T-helper 1 cell treated with Interleukin-12 subunit alpha and Interleukin-12 subunit beta and Interleukin-4 antibody, amounts not matched to agents 30 μg/mL and 1 μg/mL, for 36 hours (primary cell): ENCODE measurements at regions not wholly inside any gene's neighbourhood (a gene's known extent, or its start where the extent isn't known, plus 50 kb on each side); places are given as distances from the start of the nearest gene placed in this dataset.
"Not testable (repeated sequence)": the region's sequence is repeated elsewhere in the genome, so short reads cannot be mapped to it uniquely, and the experiment has no call there.

Experiments used
- H3K27ac Mint-ChIP-seq: one replicate; pipeline ENCODE4 v1.8.0; 2021; ENCODE audit warnings: mild to moderate bottlenecking, mixed read lengths
- H3K27me3 Mint-ChIP-seq: one replicate; pipeline ENCODE4 v1.8.0; 2021; ENCODE audit warnings: low read depth, mixed read lengths
- H3K36me3 Mint-ChIP-seq: one replicate; pipeline ENCODE4 v1.8.0; 2021; ENCODE audit warnings: low read depth, mixed read lengths
- H3K4me1 Mint-ChIP-seq: one replicate; pipeline ENCODE4 v1.8.0; 2021; ENCODE audit warnings: low read depth, mixed read lengths
- H3K4me3 Mint-ChIP-seq: one replicate; pipeline ENCODE4 v1.8.0; 2021; ENCODE audit warnings: mild to moderate bottlenecking, moderate library complexity, mixed read lengths
- H3K9me3 Mint-ChIP-seq: one replicate; pipeline ENCODE4 v1.8.0; 2021; ENCODE audit warnings: mixed read lengths

DNA sequence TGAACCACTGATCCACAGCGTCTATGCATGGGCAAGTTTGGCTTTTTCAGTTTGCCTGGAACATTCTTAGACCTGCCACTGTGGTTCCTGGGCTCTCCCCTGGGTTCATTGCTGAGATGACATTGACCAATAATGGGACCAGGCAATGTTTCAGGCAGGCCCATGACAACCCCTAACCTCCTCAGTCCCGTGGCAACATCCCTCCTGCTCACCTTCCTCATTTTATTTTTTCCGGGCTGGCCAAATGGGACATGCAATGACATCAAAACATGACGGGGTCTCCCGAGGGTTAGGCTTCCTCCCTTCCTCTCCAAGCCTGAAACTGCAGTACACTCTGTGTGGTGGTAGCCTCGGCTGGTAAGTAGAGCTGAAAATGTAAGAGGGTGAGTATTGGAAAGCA, 234.0 kb upstream of the RREB1 start:
- no peaks in the 10 kb centered on the region for H3K36me3 Mint-ChIP-seq
- no peaks in the 10 kb centered on the region for H3K4me1 Mint-ChIP-seq
- peaks cover 13% of the 10 kb centered on the region for H3K27me3 Mint-ChIP-seq
- peaks cover 5% of the 10 kb centered on the region for H3K9me3 Mint-ChIP-seq
- no peak overlapping the region for H3K27ac Mint-ChIP-seq
- H3K4me3 Mint-ChIP-seq = no peak overlapping the region

GRCh38 chr6:6875818-6876470, 231.8 kb upstream of the RREB1 start:
- no peaks in the 10 kb centered on the region for H3K36me3 Mint-ChIP-seq
- peaks cover 5% of the 10 kb centered on the region for H3K9me3 Mint-ChIP-seq
- H3K4me3 Mint-ChIP-seq = no peak overlapping the region
- no peak overlapping the region for H3K27ac Mint-ChIP-seq
- peaks cover 4% of the 10 kb centered on the region for H3K4me1 Mint-ChIP-seq
- peaks cover 8% of the 10 kb centered on the region for H3K27me3 Mint-ChIP-seq

- not testable (repeated sequence) for H3K36me3 Mint-ChIP-seq, H3K9me3 Mint-ChIP-seq, H3K4me3 Mint-ChIP-seq, H3K27me3 Mint-ChIP-seq, H3K4me1 Mint-ChIP-seq, H3K27ac Mint-ChIP-seq
Measured at GRCh38 chr6:6877792-6878191, 230.0 kb upstream of the RREB1 start.

GRCh38 chr6:6878887-6879585, 228.7 kb upstream of the RREB1 start:
- no peak overlapping the region for H3K4me3 Mint-ChIP-seq
- H3K27ac Mint-ChIP-seq = no peak overlapping the region
- no peaks in the 10 kb centered on the region for H3K36me3 Mint-ChIP-seq
- H3K4me1 Mint-ChIP-seq = peaks cover 4% of the 10 kb centered on the region
- peaks cover 8% of the 10 kb centered on the region for H3K27me3 Mint-ChIP-seq
- peaks cover 5% of the 10 kb centered on the region for H3K9me3 Mint-ChIP-seq

GRCh38 chr6:6879586-6879974, 228.2 kb upstream of the RREB1 start:
- not testable (repeated sequence) for H3K9me3 Mint-ChIP-seq, H3K4me3 Mint-ChIP-seq, H3K27ac Mint-ChIP-seq, H3K4me1 Mint-ChIP-seq, H3K36me3 Mint-ChIP-seq, H3K27me3 Mint-ChIP-seq

- peaks cover 5% of the 10 kb centered on the region for H3K27me3 Mint-ChIP-seq
- peaks cover 5% of the 10 kb centered on the region for H3K9me3 Mint-ChIP-seq
- H3K36me3 Mint-ChIP-seq = no peaks in the 10 kb centered on the region
- peaks cover 4% of the 10 kb centered on the region for H3K4me1 Mint-ChIP-seq
- no peak overlapping the region for H3K4me3 Mint-ChIP-seq
- H3K27ac Mint-ChIP-seq = no peak overlapping the region
Measured at GRCh38 chr6:6880745-6881437, 226.9 kb upstream of the RREB1 start.

GRCh38 chr6:6881438-6882225, 226.1 kb upstream of the RREB1 start:
- no peaks in the 10 kb centered on the region for H3K36me3 Mint-ChIP-seq
- H3K27me3 Mint-ChIP-seq = no peaks in the 10 kb centered on the region
- H3K4me3 Mint-ChIP-seq = no peak overlapping the region
- H3K4me1 Mint-ChIP-seq = peaks cover 4% of the 10 kb centered on the region
- H3K9me3 Mint-ChIP-seq = peaks cover 4% of the 10 kb centered on the region
- H3K27ac Mint-ChIP-seq = no peak overlapping the region

GRCh38 chr6:6882592-6882991, 225.2 kb upstream of the RREB1 start:
- Mint-ChIP-seq H3K4me1 (peaks cover 4% of the 10 kb centered on the region), H3K9me3 (no peaks in the 10 kb centered on the region), H3K27me3 (no peaks in the 10 kb centered on the region), H3K27ac (no peak overlapping the region), H3K4me3 (no peak overlapping the region), H3K36me3 (no peaks in the 10 kb centered on the region)

GRCh38 chr6:6883011-6883410, 224.8 kb upstream of the RREB1 start:
- no peak overlapping the region for H3K4me3 Mint-ChIP-seq
- H3K27me3 Mint-ChIP-seq = no peaks in the 10 kb centered on the region
- H3K9me3 Mint-ChIP-seq = no peaks in the 10 kb centered on the region
- peaks cover 4% of the 10 kb centered on the region for H3K4me1 Mint-ChIP-seq
- H3K36me3 Mint-ChIP-seq = no peaks in the 10 kb centered on the region
- H3K27ac Mint-ChIP-seq = no peak overlapping the region

DNA sequence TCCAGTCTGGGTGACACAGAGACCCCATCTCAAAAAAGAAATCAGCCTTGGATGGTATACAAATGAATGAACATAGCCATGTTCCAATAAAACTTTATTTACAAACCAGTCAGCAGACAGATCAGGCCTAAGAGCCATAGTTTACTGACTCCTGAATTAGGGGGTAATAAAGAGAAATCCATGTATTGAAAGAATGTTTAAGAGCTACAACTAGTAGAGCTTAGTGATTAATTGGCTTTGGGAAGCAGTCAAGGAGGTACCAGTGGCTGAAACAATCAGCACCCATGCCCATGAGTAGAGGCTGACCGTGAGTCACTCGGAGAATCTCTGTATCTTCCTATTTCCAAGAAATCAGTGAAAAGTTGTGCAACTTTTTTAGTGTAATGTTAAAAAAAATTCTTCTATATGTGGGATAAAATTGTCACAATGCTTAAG, 223.6 kb upstream of the RREB1 start:
- Mint-ChIP-seq H3K27ac (no peak overlapping the region), H3K27me3 (no peaks in the 10 kb centered on the region), H3K36me3 (no peaks in the 10 kb centered on the region), H3K9me3 (no peaks in the 10 kb centered on the region), H3K4me1 (peaks cover 4% of the 10 kb centered on the region), H3K4me3 (no peak overlapping the region)

DNA sequence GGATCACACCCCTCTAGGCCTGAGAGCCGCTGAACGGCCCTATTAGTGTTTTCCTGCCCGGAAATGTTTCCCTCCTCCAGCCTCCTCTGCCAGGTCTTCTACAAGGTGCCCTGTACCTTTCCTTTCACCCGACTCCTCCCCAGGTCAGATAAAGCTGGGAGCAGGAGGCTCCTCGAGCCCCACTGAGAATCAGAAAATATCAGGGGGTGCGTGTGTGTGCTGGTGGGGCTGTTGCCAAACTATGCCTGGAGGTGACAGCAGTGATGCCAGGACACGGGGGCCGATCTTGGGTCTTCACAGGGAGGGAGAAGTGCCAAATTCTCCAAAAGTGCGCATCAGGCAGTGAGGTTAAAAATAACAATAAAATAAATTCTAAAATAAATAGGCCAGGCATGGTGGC, 222.8 kb upstream of the RREB1 start:
- no peak overlapping the region for H3K4me3 Mint-ChIP-seq
- H3K4me1 Mint-ChIP-seq = no peaks in the 10 kb centered on the region
- no peaks in the 10 kb centered on the region for H3K27me3 Mint-ChIP-seq
- no peaks in the 10 kb centered on the region for H3K36me3 Mint-ChIP-seq
- no peaks in the 10 kb centered on the region for H3K9me3 Mint-ChIP-seq
- no peak overlapping the region for H3K27ac Mint-ChIP-seq

GRCh38 chr6:6885521-6886170, 222.1 kb upstream of the RREB1 start:
- H3K4me1 Mint-ChIP-seq = no peaks in the 10 kb centered on the region
- no peak overlapping the region for H3K27ac Mint-ChIP-seq
- H3K27me3 Mint-ChIP-seq = no peaks in the 10 kb centered on the region

DNA sequence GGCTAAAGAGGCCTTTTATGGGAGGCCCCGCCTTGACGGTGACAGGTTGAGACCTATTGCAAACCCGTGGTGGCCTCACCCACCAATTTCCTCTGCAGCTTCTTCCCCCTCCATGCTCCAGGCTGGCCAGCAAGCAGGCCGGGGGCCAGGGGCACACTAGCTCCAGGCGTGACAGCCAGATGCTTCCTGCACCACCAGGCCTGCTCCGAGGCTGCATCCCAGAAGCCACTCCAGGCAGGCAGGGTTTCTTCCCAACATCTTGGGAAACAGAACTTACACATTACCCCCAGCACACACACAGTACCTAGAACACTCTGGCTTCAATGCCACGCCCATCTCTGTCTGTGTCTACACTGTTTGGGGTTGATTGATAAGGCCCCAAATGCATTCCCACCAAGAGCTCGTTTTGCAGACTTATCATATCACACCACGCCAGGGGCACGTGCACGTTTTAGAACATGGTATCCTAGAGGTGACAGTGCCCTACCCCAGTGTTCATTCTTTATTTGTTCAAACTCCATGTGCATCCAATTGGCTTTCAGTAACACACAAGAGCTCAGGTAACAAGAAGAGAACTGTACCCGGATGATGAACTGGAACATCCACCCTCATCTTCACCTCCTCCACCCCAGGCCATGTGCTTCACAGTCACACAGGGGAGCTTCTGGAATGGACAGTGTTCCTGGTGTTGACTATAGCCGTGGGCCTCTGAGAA, 221.4 kb upstream of the RREB1 start:
- no peaks in the 10 kb centered on the region for H3K36me3 Mint-ChIP-seq
- no peaks in the 10 kb centered on the region for H3K27me3 Mint-ChIP-seq
- no peak overlapping the region for H3K27ac Mint-ChIP-seq
- H3K9me3 Mint-ChIP-seq = no peaks in the 10 kb centered on the region
- no peak overlapping the region for H3K4me3 Mint-ChIP-seq
- peaks cover under 1% of the 10 kb centered on the region for H3K4me1 Mint-ChIP-seq

More at GRCh38 chr6:6885521-6886170, 222.1 kb upstream of the RREB1 start:
- Mint-ChIP-seq H3K4me3 (no peak overlapping the region), H3K36me3 (no peaks in the 10 kb centered on the region), H3K9me3 (no peaks in the 10 kb centered on the region)

DNA sequence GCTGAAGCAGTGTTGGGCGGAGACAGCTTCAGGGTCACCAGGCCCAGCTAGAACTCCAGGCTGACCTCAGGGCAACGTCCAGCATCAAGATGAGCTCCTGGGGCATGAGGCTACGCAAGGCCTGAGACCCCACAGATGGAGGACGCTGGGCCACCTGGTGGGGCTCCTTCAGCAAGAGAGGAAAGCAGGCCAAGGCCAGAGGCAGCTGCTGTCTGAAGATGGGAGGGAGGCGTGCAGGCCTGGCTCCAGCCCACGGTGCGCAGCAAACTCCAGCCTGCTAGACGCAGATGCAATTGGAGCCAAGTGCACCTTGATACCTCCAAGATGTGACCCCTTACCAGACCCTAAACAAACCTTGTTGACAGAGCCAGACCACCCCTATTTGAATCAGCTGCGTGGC, 220.9 kb upstream of the RREB1 start:
- Mint-ChIP-seq H3K27ac (no peak overlapping the region), H3K4me1 (peaks cover 3% of the 10 kb centered on the region), H3K36me3 (no peaks in the 10 kb centered on the region), H3K9me3 (no peaks in the 10 kb centered on the region), H3K4me3 (no peak overlapping the region), H3K27me3 (no peaks in the 10 kb centered on the region)
